GM23338 (cell line): ENCODE measurements at regions not wholly inside any gene's neighbourhood (a gene's known extent, or its start where the extent isn't known, plus 50 kb on each side); places are given as distances from the start of the nearest gene placed in this dataset.

Source experiments
- CREB1 ChIP-seq: fragments of 250-450 bp; sonication (Bioruptor Pico); IDR thresholded peaks from 2 replicates; pipeline ENCODE4 v1.5.0; 2020; ENCODE audit warnings: low read depth, mild to moderate bottlenecking, moderate library complexity
- ETS1 ChIP-seq: IDR thresholded peaks from 2 replicates; pipeline ENCODE4 v1.6.1; 2016; ENCODE audit warnings: antibody characterized with exemption
- EZH2 ChIP-seq: fragments of 200-600 bp; sonication (generic); IDR thresholded peaks from one replicate; pipeline ENCODE4 v1.8.0; 2017; ENCODE audit warnings: antibody characterized with exemption, mild to moderate bottlenecking, low read depth; ENCODE audit not compliant: unreplicated experiment
- EZH2phosphoT487 ChIP-seq: fragments of 200-600 bp; sonication (generic); IDR thresholded peaks from one replicate; pipeline ENCODE4 v1.8.1; 2018; ENCODE audit warnings: antibody characterized with exemption; ENCODE audit not compliant: unreplicated experiment
- JUNB ChIP-seq: IDR thresholded peaks from one replicate; pipeline ENCODE4 v1.6.1; 2016; ENCODE audit warnings: antibody characterized with exemption; ENCODE audit not compliant: unreplicated experiment
- NANOG ChIP-seq: IDR thresholded peaks from 2 replicates; pipeline ENCODE4 v1.6.1; 2016; ENCODE audit warnings: antibody characterized with exemption, borderline replicate concordance
- POLR2AphosphoS5 ChIP-seq: IDR thresholded peaks from 2 replicates; pipeline ENCODE4 v1.6.1; 2016; ENCODE audit warnings: antibody characterized with exemption, low read depth
- STAT1 ChIP-seq: IDR thresholded peaks from one replicate; pipeline ENCODE4 v1.6.1; 2016; ENCODE audit warnings: antibody characterized with exemption; ENCODE audit not compliant: unreplicated experiment
- ZNF114 ChIP-seq: fragments of 250-450 bp; sonication (Bioruptor Pico); IDR thresholded peaks from 2 replicates; pipeline ENCODE4 v1.5.0; 2020; ENCODE audit warnings: mild to moderate bottlenecking, moderate library complexity
- ZNF331 ChIP-seq: fragments of 250-450 bp; sonication (Bioruptor Pico); IDR thresholded peaks from 2 replicates; pipeline ENCODE4 v1.5.0; 2020; ENCODE audit warnings: low read depth, mild to moderate bottlenecking, moderate library complexity
- ZNF462 ChIP-seq: fragments of 250-450 bp; sonication (Bioruptor Pico); IDR thresholded peaks from 2 replicates; pipeline ENCODE4 v1.5.0; 2020; ENCODE audit warnings: mild to moderate bottlenecking, moderate library complexity
- TF ChIP-seq, protein P1 (sequence below), 2 experiments: fragments of 200-600 bp in 1 of 2; sonication (generic) in 1 of 2; conservative IDR thresholded peaks; 2 replicates each; pipeline versions ENCODE4 v1.5.1 to v1.6.1; 2016 to 2017; ENCODE audit warnings: antibody characterized with exemption in 2 of 2, low read depth in 2 of 2, mild to moderate bottlenecking in 2 of 2, moderate library complexity in 1 of 2
- TF ChIP-seq, protein P2 (sequence below): IDR thresholded peaks from one replicate; pipeline ENCODE4 v1.6.1; 2018; ENCODE audit warnings: antibody characterized with exemption; ENCODE audit not compliant: unreplicated experiment

- TF ChIP-seq, protein P1, sequence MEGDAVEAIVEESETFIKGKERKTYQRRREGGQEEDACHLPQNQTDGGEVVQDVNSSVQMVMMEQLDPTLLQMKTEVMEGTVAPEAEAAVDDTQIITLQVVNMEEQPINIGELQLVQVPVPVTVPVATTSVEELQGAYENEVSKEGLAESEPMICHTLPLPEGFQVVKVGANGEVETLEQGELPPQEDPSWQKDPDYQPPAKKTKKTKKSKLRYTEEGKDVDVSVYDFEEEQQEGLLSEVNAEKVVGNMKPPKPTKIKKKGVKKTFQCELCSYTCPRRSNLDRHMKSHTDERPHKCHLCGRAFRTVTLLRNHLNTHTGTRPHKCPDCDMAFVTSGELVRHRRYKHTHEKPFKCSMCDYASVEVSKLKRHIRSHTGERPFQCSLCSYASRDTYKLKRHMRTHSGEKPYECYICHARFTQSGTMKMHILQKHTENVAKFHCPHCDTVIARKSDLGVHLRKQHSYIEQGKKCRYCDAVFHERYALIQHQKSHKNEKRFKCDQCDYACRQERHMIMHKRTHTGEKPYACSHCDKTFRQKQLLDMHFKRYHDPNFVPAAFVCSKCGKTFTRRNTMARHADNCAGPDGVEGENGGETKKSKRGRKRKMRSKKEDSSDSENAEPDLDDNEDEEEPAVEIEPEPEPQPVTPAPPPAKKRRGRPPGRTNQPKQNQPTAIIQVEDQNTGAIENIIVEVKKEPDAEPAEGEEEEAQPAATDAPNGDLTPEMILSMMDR (conservative IDR thresholded peaks at IDR 0.05; ENCODE audit: low read depth in 2 of 2), result no peak
- no peak for TF ChIP-seq POLR2AphosphoS5
- TF ChIP-seq EZH2, result no peak
- no peak for TF ChIP-seq CREB1
- no peak for TF ChIP-seq STAT1
- no peak for TF ChIP-seq JUNB
- TF ChIP-seq, protein P2, sequence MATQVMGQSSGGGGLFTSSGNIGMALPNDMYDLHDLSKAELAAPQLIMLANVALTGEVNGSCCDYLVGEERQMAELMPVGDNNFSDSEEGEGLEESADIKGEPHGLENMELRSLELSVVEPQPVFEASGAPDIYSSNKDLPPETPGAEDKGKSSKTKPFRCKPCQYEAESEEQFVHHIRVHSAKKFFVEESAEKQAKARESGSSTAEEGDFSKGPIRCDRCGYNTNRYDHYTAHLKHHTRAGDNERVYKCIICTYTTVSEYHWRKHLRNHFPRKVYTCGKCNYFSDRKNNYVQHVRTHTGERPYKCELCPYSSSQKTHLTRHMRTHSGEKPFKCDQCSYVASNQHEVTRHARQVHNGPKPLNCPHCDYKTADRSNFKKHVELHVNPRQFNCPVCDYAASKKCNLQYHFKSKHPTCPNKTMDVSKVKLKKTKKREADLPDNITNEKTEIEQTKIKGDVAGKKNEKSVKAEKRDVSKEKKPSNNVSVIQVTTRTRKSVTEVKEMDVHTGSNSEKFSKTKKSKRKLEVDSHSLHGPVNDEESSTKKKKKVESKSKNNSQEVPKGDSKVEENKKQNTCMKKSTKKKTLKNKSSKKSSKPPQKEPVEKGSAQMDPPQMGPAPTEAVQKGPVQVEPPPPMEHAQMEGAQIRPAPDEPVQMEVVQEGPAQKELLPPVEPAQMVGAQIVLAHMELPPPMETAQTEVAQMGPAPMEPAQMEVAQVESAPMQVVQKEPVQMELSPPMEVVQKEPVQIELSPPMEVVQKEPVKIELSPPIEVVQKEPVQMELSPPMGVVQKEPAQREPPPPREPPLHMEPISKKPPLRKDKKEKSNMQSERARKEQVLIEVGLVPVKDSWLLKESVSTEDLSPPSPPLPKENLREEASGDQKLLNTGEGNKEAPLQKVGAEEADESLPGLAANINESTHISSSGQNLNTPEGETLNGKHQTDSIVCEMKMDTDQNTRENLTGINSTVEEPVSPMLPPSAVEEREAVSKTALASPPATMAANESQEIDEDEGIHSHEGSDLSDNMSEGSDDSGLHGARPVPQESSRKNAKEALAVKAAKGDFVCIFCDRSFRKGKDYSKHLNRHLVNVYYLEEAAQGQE, result no peak
- no peak for TF ChIP-seq NANOG
- no peak for TF ChIP-seq EZH2phosphoT487
- no peak for TF ChIP-seq ETS1
- TF ChIP-seq ZNF331 (CRISPR knock-in tag), result no peak
- TF ChIP-seq ZNF114, result no peak
- TF ChIP-seq ZNF462 (CRISPR knock-in tag), result no peak
Observed at GRCh38 chrX:7447801-7448499, 300.0 kb upstream of the PUDP start.
